GM23338 (cell line): ENCODE measurements at regions not wholly inside any gene's neighbourhood (a gene's known extent, or its start where the extent isn't known, plus 50 kb on each side); places are given as distances from the start of the nearest gene placed in this dataset.

Experiments used
- ATAC-seq: fragments of 200-7000 bp; cut with Tn5 transposase; 3 replicates; pipeline ENCODE4 v1.9.1; 2020
- DNase-seq: peaks from one replicate; pipeline ENCODE4 v3.0.0-alpha.2; 2015; ENCODE audit warnings: low spot score
- H2AFZ ChIP-seq: fragments of 200-600 bp; sonication (generic); 2 replicates; pipeline ENCODE4 v1.8.0; 2016; ENCODE audit warnings: antibody characterized with exemption, mild to moderate bottlenecking, moderate library complexity
- H3F3A ChIP-seq: fragments of 200-600 bp; sonication (generic); replicated peaks from 2 replicates; pipeline ENCODE4 v1.8.0; 2017; ENCODE audit warnings: antibody characterized with exemption, mixed run types, low read depth
- H3K27ac ChIP-seq: fragments of 200-600 bp; sonication (generic); 2 replicates; pipeline ENCODE4 v1.6.1; 2016; ENCODE audit warnings: low read depth
- H3K27me3 ChIP-seq: fragments of 200-600 bp; sonication (generic); 2 replicates; pipeline ENCODE4 v1.8.0; 2016; ENCODE audit warnings: mild to moderate bottlenecking, mixed run types, moderate library complexity; ENCODE audit not compliant: insufficient read depth
- H3K36me3 ChIP-seq: fragments of 200-600 bp; sonication (generic); 2 replicates; pipeline ENCODE4 v1.8.0; 2016; ENCODE audit warnings: mild to moderate bottlenecking; ENCODE audit not compliant: insufficient read depth
- H3K4me1 ChIP-seq: fragments of 200-600 bp; sonication (generic); 2 replicates; pipeline ENCODE4 v1.8.0; 2016; ENCODE audit warnings: mild to moderate bottlenecking, moderate library complexity; ENCODE audit not compliant: insufficient read depth
- H3K4me2 ChIP-seq: fragments of 200-600 bp; sonication (generic); 2 replicates; pipeline ENCODE4 v1.7.1; 2017; ENCODE audit warnings: mixed run types
- H3K4me3 ChIP-seq: fragments of 200-600 bp; sonication (generic); 2 replicates; pipeline ENCODE4 v1.6.1; 2016; ENCODE audit warnings: mixed run types
- H3K79me2 ChIP-seq: fragments of 200-600 bp; sonication (generic); replicated peaks from 2 replicates; pipeline ENCODE4 v1.8.0; 2017; ENCODE audit warnings: mild to moderate bottlenecking; ENCODE audit not compliant: insufficient read depth
- H3K9me2 ChIP-seq: fragments of 200-600 bp; sonication (generic); 2 replicates; pipeline ENCODE4 v1.8.0; 2017; ENCODE audit not compliant: insufficient read depth
- H4K20me1 ChIP-seq: fragments of 200-600 bp; sonication (generic); replicated peaks from 2 replicates; pipeline ENCODE4 v1.8.0; 2017; ENCODE audit warnings: mild to moderate bottlenecking; ENCODE audit not compliant: insufficient read depth
- H3K27ac Mint-ChIP-seq: 2 replicates; pipeline ENCODE4 v1.8.0; 2020; ENCODE audit warnings: inconsistent platforms, mild to moderate bottlenecking, moderate library complexity, mixed read lengths
- H3K27me3 Mint-ChIP-seq: 3 replicates; pipeline ENCODE4 v1.8.0; 2022; ENCODE audit warnings: low read depth, mild to moderate bottlenecking, moderate library complexity, mixed read lengths, inconsistent platforms; ENCODE audit not compliant: insufficient read depth, poor library complexity
- H3K36me3 Mint-ChIP-seq: 3 replicates; pipeline ENCODE4 v1.8.0; 2021; ENCODE audit warnings: low read depth, mild to moderate bottlenecking, inconsistent platforms, moderate library complexity, mixed read lengths
- H3K4me1 Mint-ChIP-seq: 3 replicates; pipeline ENCODE4 v1.8.0; 2020; ENCODE audit warnings: mild to moderate bottlenecking, inconsistent platforms, mixed read lengths
- H3K4me3 Mint-ChIP-seq: 3 replicates; pipeline ENCODE4 v1.8.0; 2021; ENCODE audit warnings: moderate library complexity, mild to moderate bottlenecking, inconsistent platforms, mixed read lengths
- H3K9me3 Mint-ChIP-seq: 3 replicates; pipeline ENCODE4 v1.8.0; 2020; ENCODE audit warnings: moderate library complexity, mild to moderate bottlenecking, inconsistent platforms, mixed read lengths
- CREB1 ChIP-seq: fragments of 250-450 bp; sonication (Bioruptor Pico); IDR thresholded peaks from 2 replicates; pipeline ENCODE4 v1.5.0; 2020; ENCODE audit warnings: low read depth, mild to moderate bottlenecking, moderate library complexity
- EZH2 ChIP-seq: fragments of 200-600 bp; sonication (generic); IDR thresholded peaks from one replicate; pipeline ENCODE4 v1.8.0; 2017; ENCODE audit warnings: antibody characterized with exemption, mild to moderate bottlenecking, low read depth; ENCODE audit not compliant: unreplicated experiment
- JUNB ChIP-seq: IDR thresholded peaks from one replicate; pipeline ENCODE4 v1.6.1; 2016; ENCODE audit warnings: antibody characterized with exemption; ENCODE audit not compliant: unreplicated experiment
- NANOG ChIP-seq: IDR thresholded peaks from 2 replicates; pipeline ENCODE4 v1.6.1; 2016; ENCODE audit warnings: antibody characterized with exemption, borderline replicate concordance
- POLR2AphosphoS5 ChIP-seq: IDR thresholded peaks from 2 replicates; pipeline ENCODE4 v1.6.1; 2016; ENCODE audit warnings: antibody characterized with exemption, low read depth
- STAT1 ChIP-seq: IDR thresholded peaks from one replicate; pipeline ENCODE4 v1.6.1; 2016; ENCODE audit warnings: antibody characterized with exemption; ENCODE audit not compliant: unreplicated experiment
- ZNF331 ChIP-seq: fragments of 250-450 bp; sonication (Bioruptor Pico); IDR thresholded peaks from 2 replicates; pipeline ENCODE4 v1.5.0; 2020; ENCODE audit warnings: low read depth, mild to moderate bottlenecking, moderate library complexity
- TF ChIP-seq, protein P1 (sequence below), 2 experiments: fragments of 200-600 bp in 1 of 2; sonication (generic) in 1 of 2; conservative IDR thresholded peaks; 2 replicates each; pipeline versions ENCODE4 v1.5.1 to v1.6.1; 2016 to 2017; ENCODE audit warnings: antibody characterized with exemption in 2 of 2, low read depth in 2 of 2, mild to moderate bottlenecking in 2 of 2, moderate library complexity in 1 of 2
- TF ChIP-seq, protein P2 (sequence below): IDR thresholded peaks from one replicate; pipeline ENCODE4 v1.6.1; 2018; ENCODE audit warnings: antibody characterized with exemption; ENCODE audit not compliant: unreplicated experiment
- TF ChIP-seq, protein P3 (sequence below): IDR thresholded peaks from 2 replicates; pipeline ENCODE4 v1.6.1; 2016; ENCODE audit warnings: antibody characterized with exemption

DNA sequence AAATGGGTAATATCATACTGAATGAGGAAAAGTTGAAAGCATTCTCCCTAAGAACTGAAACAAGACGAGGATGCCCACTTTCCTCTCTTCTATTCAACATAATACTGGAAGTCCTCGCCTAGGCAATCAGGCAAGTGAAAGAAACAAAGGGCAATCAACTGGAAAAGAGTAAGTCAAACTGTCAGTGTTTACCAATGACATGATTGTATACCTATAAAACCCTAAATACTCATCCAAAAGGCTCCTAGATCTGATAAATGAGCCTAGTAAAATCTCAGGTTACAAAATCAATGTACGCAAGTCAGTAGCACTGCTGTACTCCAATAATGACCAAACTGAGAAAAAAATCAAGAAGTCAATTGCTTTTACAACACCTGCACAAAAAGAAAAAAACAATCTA lies 575.8 kb upstream of the PRMT6 start:
- H3K9me3 Mint-ChIP-seq: peaks cover 43% of the 10 kb centered on the region
- no peak overlapping the region for H3K4me3 Mint-ChIP-seq
- H3K4me1 Mint-ChIP-seq: no peaks in the 10 kb centered on the region

More for the DNA sequence above, 575.8 kb upstream of the PRMT6 start:
- H3K9me2 ChIP-seq: peaks cover 8% of the 10 kb centered on the region; the same call in 1 of the 2 replicates
- no peak overlapping the region for H2AFZ ChIP-seq
- no peak for DNase-seq
- no peaks in the 10 kb centered on the region for H3K27me3 Mint-ChIP-seq
- H3K36me3 Mint-ChIP-seq: peaks cover 24% of the 10 kb centered on the region
- no peak overlapping the region for H3K27ac Mint-ChIP-seq
- no peak for ATAC-seq
- no peak overlapping the region for H3K4me2 ChIP-seq
- H4K20me1 ChIP-seq: no peaks in the 10 kb centered on the region
- no peaks in the 10 kb centered on the region for H3F3A ChIP-seq
- H3K36me3 ChIP-seq: no peaks in the 10 kb centered on the region
- H3K27ac ChIP-seq: no peak overlapping the region
- H3K27me3 ChIP-seq: no peaks in the 10 kb centered on the region
- H3K4me1 ChIP-seq: peaks cover 3% of the 10 kb centered on the region; the same call in 1 of the 2 replicates
- no peak overlapping the region for H3K4me3 ChIP-seq
- H3K79me2 ChIP-seq: no peaks in the 10 kb centered on the region
- no peak for TF ChIP-seq STAT1
- TF ChIP-seq POLR2AphosphoS5: no peak
- TF ChIP-seq JUNB: no peak
- TF ChIP-seq EZH2: no peak
- TF ChIP-seq CREB1: no peak
- TF ChIP-seq ZNF331 (CRISPR knock-in tag): no peak
- TF ChIP-seq NANOG: no peak
- TF ChIP-seq, protein P1, sequence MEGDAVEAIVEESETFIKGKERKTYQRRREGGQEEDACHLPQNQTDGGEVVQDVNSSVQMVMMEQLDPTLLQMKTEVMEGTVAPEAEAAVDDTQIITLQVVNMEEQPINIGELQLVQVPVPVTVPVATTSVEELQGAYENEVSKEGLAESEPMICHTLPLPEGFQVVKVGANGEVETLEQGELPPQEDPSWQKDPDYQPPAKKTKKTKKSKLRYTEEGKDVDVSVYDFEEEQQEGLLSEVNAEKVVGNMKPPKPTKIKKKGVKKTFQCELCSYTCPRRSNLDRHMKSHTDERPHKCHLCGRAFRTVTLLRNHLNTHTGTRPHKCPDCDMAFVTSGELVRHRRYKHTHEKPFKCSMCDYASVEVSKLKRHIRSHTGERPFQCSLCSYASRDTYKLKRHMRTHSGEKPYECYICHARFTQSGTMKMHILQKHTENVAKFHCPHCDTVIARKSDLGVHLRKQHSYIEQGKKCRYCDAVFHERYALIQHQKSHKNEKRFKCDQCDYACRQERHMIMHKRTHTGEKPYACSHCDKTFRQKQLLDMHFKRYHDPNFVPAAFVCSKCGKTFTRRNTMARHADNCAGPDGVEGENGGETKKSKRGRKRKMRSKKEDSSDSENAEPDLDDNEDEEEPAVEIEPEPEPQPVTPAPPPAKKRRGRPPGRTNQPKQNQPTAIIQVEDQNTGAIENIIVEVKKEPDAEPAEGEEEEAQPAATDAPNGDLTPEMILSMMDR (conservative IDR thresholded peaks at IDR 0.05; ENCODE audit: low read depth in 2 of 2): no peak
- TF ChIP-seq, protein P2, sequence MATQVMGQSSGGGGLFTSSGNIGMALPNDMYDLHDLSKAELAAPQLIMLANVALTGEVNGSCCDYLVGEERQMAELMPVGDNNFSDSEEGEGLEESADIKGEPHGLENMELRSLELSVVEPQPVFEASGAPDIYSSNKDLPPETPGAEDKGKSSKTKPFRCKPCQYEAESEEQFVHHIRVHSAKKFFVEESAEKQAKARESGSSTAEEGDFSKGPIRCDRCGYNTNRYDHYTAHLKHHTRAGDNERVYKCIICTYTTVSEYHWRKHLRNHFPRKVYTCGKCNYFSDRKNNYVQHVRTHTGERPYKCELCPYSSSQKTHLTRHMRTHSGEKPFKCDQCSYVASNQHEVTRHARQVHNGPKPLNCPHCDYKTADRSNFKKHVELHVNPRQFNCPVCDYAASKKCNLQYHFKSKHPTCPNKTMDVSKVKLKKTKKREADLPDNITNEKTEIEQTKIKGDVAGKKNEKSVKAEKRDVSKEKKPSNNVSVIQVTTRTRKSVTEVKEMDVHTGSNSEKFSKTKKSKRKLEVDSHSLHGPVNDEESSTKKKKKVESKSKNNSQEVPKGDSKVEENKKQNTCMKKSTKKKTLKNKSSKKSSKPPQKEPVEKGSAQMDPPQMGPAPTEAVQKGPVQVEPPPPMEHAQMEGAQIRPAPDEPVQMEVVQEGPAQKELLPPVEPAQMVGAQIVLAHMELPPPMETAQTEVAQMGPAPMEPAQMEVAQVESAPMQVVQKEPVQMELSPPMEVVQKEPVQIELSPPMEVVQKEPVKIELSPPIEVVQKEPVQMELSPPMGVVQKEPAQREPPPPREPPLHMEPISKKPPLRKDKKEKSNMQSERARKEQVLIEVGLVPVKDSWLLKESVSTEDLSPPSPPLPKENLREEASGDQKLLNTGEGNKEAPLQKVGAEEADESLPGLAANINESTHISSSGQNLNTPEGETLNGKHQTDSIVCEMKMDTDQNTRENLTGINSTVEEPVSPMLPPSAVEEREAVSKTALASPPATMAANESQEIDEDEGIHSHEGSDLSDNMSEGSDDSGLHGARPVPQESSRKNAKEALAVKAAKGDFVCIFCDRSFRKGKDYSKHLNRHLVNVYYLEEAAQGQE: no peak
- TF ChIP-seq, protein P3, sequence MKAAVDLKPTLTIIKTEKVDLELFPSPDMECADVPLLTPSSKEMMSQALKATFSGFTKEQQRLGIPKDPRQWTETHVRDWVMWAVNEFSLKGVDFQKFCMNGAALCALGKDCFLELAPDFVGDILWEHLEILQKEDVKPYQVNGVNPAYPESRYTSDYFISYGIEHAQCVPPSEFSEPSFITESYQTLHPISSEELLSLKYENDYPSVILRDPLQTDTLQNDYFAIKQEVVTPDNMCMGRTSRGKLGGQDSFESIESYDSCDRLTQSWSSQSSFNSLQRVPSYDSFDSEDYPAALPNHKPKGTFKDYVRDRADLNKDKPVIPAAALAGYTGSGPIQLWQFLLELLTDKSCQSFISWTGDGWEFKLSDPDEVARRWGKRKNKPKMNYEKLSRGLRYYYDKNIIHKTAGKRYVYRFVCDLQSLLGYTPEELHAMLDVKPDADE: no peak
